NCI-H748 treated with DMSO at 0.1 percent for 48 hours (cell line): ENCODE measurements at regions not wholly inside any gene's neighbourhood (a gene's known extent, or its start where the extent isn't known, plus 50 kb on each side); places are given as distances from the start of the nearest gene placed in this dataset.
A peak's percentile ranks its signal among the peaks of the same experiment; 100 is the strongest.
"Not testable (repeated sequence)": the region's sequence is repeated elsewhere in the genome, so short reads cannot be mapped to it uniquely, and the experiment has no call there.

ENCODE experiments used
- DNase-seq: peaks from one replicate; lab custom pipeline; 2025; lab: John Stamatoyannopoulos, UW

- no peak for DNase-seq
These were observed 712.6 kb upstream of the TBX3 start for GRCh38 chr12:115396567-115396966.

- peak; percentile 32 for DNase-seq
These were observed 710.7 kb upstream of the TBX3 start for GRCh38 chr12:115394496-115395220.

DNA sequence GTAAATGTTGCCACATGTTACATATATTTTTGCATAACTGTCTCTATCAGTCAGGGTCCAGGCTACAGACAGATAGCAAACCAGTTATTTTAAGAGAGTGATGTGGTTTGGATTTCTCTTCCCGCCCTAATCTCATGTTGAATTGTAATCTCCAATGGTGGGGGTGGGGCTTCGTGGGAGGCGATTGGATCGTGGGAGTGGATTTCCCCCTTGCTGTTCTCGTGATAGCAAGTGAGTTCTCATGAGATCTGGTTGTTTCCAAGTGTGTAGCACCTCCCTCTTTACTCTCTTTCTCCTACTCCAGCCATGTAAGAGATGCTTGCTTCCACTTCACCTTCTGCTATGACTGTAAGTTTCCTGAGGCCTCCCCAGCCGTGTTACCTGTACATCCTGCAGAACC, 704.2 kb upstream of the TBX3 start:
- no peak for DNase-seq

- DNase-seq = no peak
These were observed 703.5 kb upstream of the TBX3 start for GRCh38 chr12:115387467-115387901.

DNA sequence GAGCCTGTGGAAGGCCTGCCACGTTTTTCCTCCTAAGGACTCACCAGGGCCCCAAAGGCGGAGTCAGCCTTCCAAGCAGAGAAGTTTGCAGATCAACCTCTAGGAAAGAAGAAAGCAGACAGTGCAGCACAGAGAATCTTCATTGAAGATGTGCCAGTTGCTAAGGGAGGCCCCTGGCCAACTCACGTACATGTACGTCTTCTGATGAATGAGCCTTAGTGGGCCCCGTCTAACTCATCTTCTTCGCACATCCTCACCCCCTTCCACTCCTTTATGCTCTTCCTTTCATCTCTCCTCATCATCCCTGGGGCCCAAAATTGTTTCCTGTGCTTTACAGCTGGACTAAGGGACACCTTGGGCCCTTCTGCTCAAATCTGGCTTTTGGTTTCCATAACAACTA, 703.0 kb upstream of the TBX3 start:
- no peak for DNase-seq

GRCh38 chr12:115385141-115385540, 701.2 kb upstream of the TBX3 start:
- no peak for DNase-seq

GRCh38 chr12:115384391-115384790, 700.4 kb upstream of the TBX3 start:
- DNase-seq = no peak

DNA sequence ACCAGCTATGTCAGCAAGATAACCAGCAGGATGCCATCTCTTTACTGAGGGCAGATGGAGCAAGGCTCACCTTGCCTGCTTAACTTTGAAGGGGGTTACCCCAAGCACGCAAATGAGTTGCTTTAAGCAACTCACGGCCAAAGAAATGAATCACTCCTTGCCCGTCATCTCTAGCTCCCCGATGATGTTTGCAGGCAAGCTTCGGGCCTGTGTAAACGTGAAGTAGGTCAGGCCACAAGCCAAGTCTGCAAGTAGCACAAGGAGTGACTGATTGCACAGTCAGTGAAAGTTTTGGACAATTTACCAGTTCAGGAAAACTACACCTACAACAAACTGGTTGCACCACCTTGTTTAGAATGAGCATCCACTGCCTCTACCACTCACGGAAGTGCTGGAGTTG, 699.7 kb upstream of the TBX3 start:
- no peak for DNase-seq

GRCh38 chr12:115382681-115383080, 698.7 kb upstream of the TBX3 start:
- no peak for DNase-seq

DNA sequence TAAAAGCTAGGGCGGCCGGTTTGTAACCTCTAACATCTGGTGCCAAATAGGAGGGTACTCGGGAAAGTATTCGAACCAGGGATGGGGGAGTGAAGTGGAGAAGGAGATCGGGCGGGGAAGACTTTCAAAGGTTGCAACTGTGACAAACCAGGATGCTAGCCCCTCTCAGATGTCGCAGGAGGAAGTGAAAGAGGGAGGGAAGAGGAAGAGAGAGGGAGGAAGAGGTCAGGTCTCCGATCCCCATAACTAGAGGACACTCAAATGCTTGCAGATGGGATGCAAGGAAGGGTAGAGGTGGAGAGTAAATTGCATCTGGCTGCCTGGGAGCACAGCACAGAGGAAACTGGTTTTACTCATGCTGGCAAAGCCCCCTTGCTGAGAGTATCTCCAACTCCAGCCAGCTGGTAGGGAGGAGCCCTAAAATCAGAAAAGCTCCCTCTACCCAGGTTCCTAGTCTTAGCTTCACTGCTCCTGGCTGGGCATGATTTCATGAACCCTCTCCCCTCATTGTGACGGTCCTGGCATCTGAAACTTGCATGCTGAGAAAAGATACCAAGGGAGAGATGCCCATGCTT, 696.7 kb upstream of the TBX3 start:
- no peak for DNase-seq

GRCh38 chr12:115378291-115378690, 694.3 kb upstream of the TBX3 start:
- DNase-seq = no peak

DNA sequence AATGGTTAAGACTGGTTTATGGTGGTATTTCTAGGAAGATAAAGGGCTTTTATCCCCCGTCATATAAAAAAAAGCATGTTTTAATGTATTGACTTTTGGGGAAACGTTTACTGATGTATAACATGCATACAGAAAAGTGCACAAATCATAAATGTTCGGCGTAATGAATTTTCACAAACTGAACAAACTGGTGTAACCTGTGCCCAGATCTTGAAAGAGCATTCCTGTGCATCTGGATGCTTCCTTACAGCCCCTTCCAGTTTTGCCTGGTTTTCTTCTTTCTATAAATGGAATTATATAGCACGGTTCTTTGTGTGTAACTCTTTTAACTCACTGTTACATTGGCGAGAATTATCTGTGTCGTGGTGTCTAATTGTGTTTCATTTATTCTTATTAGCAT, 693.8 kb upstream of the TBX3 start:
- DNase-seq = no peak

- no peak for DNase-seq
These were observed 693.3 kb upstream of the TBX3 start for GRCh38 chr12:115377230-115377629.

DNA sequence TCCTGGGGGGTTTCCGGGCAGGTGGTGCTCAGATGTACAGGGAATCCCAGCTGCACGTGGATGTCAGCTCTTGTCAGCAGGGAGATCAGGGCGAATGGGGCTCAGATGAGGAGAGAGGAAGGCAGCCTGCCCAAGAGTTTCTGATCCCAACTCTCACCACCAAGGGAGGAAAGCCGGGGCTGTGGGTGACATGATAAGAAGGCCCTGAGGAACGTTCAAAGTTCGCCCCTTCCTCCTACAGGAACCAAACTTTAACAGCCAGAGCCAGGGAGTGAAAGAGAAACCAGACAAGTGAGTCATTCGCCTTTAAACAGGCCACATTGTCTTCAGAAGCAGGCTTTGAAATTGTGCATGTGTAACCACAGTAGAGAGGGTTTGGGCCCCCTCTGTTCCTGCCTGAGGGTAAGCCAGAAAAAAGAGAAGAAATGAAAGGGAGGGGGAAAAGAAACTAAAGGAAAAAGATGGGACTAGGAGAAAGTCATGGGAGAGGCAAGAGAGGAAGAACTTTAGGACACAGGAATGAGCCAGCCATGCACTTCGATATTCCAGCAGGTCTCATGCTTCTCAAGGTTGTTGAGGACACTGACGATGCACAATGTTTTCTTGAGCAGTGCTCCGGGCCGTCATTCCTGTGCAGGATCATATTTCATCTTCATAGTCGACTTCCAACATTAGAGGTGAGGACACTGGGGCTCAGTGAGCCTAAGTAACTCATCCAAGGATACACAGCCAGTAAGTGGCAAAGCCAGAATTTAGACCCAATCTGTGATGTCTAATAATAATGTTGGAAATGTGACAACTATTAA, 691.4 kb upstream of the TBX3 start:
- no peak for DNase-seq

GRCh38 chr12:115374480-115375185, 690.7 kb upstream of the TBX3 start:
- no peak for DNase-seq

DNA sequence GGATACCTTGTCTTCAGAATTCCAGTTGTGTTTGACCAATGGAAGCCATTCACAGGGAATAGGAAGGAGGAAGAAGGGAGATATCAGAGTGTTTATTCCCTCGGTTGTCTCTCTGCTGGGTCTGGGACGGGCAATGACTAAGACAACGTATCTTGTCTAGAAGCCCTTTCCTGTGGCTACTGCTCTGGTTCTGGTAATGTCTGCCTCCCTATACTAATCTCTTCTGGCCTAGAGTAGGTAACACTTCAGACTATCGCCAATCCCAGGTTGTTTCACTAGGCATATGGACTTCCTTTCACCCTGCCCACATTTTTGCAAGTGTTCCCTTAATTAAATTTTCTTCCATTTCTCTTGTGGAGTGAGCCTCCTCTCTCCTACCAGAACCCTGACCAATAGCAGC, 687.7 kb upstream of the TBX3 start:
- no peak for DNase-seq

DNA sequence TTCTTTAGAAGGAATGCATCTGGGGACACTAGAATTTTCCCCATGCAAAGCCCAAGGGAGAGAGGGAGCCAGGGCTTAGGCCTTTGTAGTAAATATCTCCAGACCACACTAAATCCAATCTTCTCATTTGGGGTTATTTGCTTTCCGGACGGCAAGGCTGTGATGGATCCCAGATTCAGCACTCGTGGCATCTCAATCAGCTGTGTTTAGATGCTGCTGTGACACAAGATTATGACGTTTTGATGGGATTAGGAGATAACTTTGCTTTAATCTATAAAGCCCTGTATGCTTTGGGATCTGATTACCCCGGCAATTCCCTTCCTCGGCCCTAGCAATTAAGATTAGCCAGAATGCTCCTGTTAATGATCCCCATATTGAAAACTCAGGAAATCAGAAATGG, 686.7 kb upstream of the TBX3 start:
- DNase-seq = no peak

GRCh38 chr12:115370207-115370606, 686.2 kb upstream of the TBX3 start:
- DNase-seq = no peak

GRCh38 chr12:115366277-115366676, 682.3 kb upstream of the TBX3 start:
- not testable (repeated sequence) for DNase-seq

GRCh38 chr12:115365765-115366164, 681.8 kb upstream of the TBX3 start:
- DNase-seq = not testable (repeated sequence)

- no peak for DNase-seq
These were observed 680.9 kb upstream of the TBX3 start for GRCh38 chr12:115364921-115365320.

GRCh38 chr12:115362339-115362976, 678.5 kb upstream of the TBX3 start:
- no peak for DNase-seq
